Muscle of back (tissue), 3 donors: ENCODE measurements at regions not wholly inside any gene's neighbourhood (a gene's known extent, or its start where the extent isn't known, plus 50 kb on each side); places are given as distances from the start of the nearest gene placed in this dataset.

Experiments used
- DNase-seq, 3 donors: peaks; one replicate each; pipeline versions ENCODE4 v3.0.0 to v3.0.0-alpha.2; 2013

- peak in 1 of 3 donors; percentile 82 for DNase-seq
These were observed 175.1 kb downstream of the ACKR3 start for GRCh38 chr2:236744716-236745115.

- peak in 1 of 3 donors; percentile 67 for DNase-seq
These were observed 176.0 kb downstream of the ACKR3 start for GRCh38 chr2:236745420-236746210.

- no peak for DNase-seq
These were observed 177.2 kb downstream of the ACKR3 start for GRCh38 chr2:236746833-236747232.

GRCh38 chr2:236747426-236747825 lies 177.8 kb downstream of the ACKR3 start:
- DNase-seq = no peak

- DNase-seq = no peak
These were observed 178.3 kb downstream of the ACKR3 start for GRCh38 chr2:236747925-236748324.

GRCh38 chr2:236748385-236748784 lies 178.8 kb downstream of the ACKR3 start:
- DNase-seq = no peak

GRCh38 chr2:236748801-236749200 lies 179.2 kb downstream of the ACKR3 start:
- peak in 2 of 3 donors; percentile 34 to 65 for DNase-seq

GRCh38 chr2:236749346-236749745 lies 179.7 kb downstream of the ACKR3 start:
- peak in 1 of 3 donors; percentile 70 for DNase-seq

GRCh38 chr2:236752096-236752495 lies 182.5 kb downstream of the ACKR3 start:
- no peak for DNase-seq

GRCh38 chr2:236753606-236754270 lies 184.1 kb downstream of the ACKR3 start:
- no peak for DNase-seq

- DNase-seq = no peak
These were observed 184.8 kb downstream of the ACKR3 start for GRCh38 chr2:236754271-236754944.

- DNase-seq = no peak
These were observed 185.7 kb downstream of the ACKR3 start for GRCh38 chr2:236755278-236755840.

- no peak for DNase-seq
These were observed 188.8 kb downstream of the ACKR3 start for GRCh38 chr2:236758406-236758805.

- DNase-seq = no peak
These were observed 190.6 kb downstream of the ACKR3 start for GRCh38 chr2:236760246-236760645.

- DNase-seq = no peak
These were observed 191.7 kb downstream of the ACKR3 start for GRCh38 chr2:236761358-236761757.

GRCh38 chr2:236762628-236763027 lies 193.0 kb downstream of the ACKR3 start:
- no peak for DNase-seq

- DNase-seq = no peak
These were observed 194.2 kb downstream of the ACKR3 start for GRCh38 chr2:236763857-236764256.

- no peak for DNase-seq
These were observed 195.1 kb downstream of the ACKR3 start for GRCh38 chr2:236764716-236765115.

- no peak for DNase-seq
These were observed 195.9 kb downstream of the ACKR3 start for GRCh38 chr2:236765478-236765877.

GRCh38 chr2:236766850-236767249 lies 197.2 kb downstream of the ACKR3 start:
- DNase-seq = no peak

GRCh38 chr2:236767941-236768340 lies 198.3 kb downstream of the ACKR3 start:
- DNase-seq = no peak

- peak in 1 of 3 donors; percentile 93 for DNase-seq
These were observed 198.9 kb downstream of the ACKR3 start for GRCh38 chr2:236768393-236769140.
